HepG2 (cell line): ENCODE measurements at regions not wholly inside any gene's neighbourhood (a gene's known extent, or its start where the extent isn't known, plus 50 kb on each side); places are given as distances from the start of the nearest gene placed in this dataset.

Experiments
- ATAC-seq: fragments of 200-7000 bp; cut with Tn5 transposase; 3 replicates; pipeline ENCODE4 v1.9.1; 2020; ENCODE audit warnings: mild to moderate bottlenecking, moderate library complexity
- BruUV-seq: library from RNA; stranded (reverse); fragments of 400-500 nt; replicated peaks from 2 replicates; lab custom pipeline; 2021; lab: Mats Ljungman, UMichigan
- CTCF ChIA-PET: fragments of 300-600 bp; formaldehyde crosslinking; extraction: SDS; loops from one replicate; lab custom pipeline; 2021; ENCODE audit warnings: low total read pairs, inconsistent platforms, low intra/inter-chr PET ratio; lab: Yijun Ruan, JAX
- POLR2A ChIA-PET: fragments of 350-600 bp; sonication (Branson Sonifier 250); formaldehyde crosslinking; loops from one replicate; lab custom pipeline; 2020; ENCODE audit warnings: antibody characterized with exemption, inconsistent platforms; lab: Yijun Ruan, JAX
- DNase-seq: peaks from one replicate; pipeline ENCODE4 v3.0.0-alpha.2; 2015; ENCODE audit warnings: low spot score
- FAIRE-seq: peaks from 3 replicates; lab custom pipeline; 2011; peaks lifted over from hg19 to GRCh38; lab: Jason Lieb, UNC
- H2AFZ ChIP-seq: one replicate; pipeline ENCODE4 v1.6.1; 2011; ENCODE audit warnings: low read length, inconsistent platforms
- H3K27ac ChIP-seq: fragments of 300-600 bp; 3 replicates; pipeline ENCODE4 v1.8.0; 2011; ENCODE audit warnings: mixed run types, mild to moderate bottlenecking, mixed read lengths, low read length, inconsistent platforms; ENCODE audit not compliant: insufficient read depth; ENCODE audit errors: extremely low read length
- H3K27me3 ChIP-seq, 2 experiments: fragments of 200-600 bp in 1 of 2; 2 replicates in 1 of 2; 3 replicates in 1 of 2; pipeline versions ENCODE4 v1.6.0 to v1.8.0; 2011; ENCODE audit warnings: low read length in 2 of 2, mild to moderate bottlenecking in 2 of 2, moderate library complexity in 2 of 2, inconsistent platforms in 1 of 2; ENCODE audit not compliant: insufficient read depth in 2 of 2, control insufficient read depth in 1 of 2
- H3K36me3 ChIP-seq, 2 experiments: fragments of 200-600 bp in 1 of 2; replicated peaks in 1 of 2; 2 replicates in 1 of 2; 3 replicates in 1 of 2; pipeline versions ENCODE4 v1.5.1 to v1.8.0; 2011; ENCODE audit warnings: low read length in 2 of 2, inconsistent platforms in 1 of 2; ENCODE audit not compliant: insufficient read depth in 2 of 2, control insufficient read depth in 1 of 2
- H3K4me1 ChIP-seq: 2 replicates; pipeline ENCODE4 v1.5.1; 2012; ENCODE audit warnings: low read length, inconsistent platforms; ENCODE audit not compliant: insufficient read depth
- H3K4me2 ChIP-seq: 2 replicates; pipeline ENCODE4 v1.6.0; 2011; ENCODE audit warnings: low read depth, low read length, inconsistent platforms
- H3K4me3 ChIP-seq, 3 experiments: fragments of 200-600 bp in 1 of 3; sonication (generic), shearing (Covaris generic) in 1 of 3; replicated peaks in 1 of 3; 2 replicates each; pipeline ENCODE4 v1.5.1; 2011 to 2016; ENCODE audit warnings: low read length in 3 of 3, inconsistent platforms in 2 of 3, low read depth in 2 of 3, mild to moderate bottlenecking in 2 of 3, control low read depth in 1 of 3, mixed read lengths in 1 of 3; ENCODE audit not compliant: insufficient read depth in 1 of 3
- H3K79me2 ChIP-seq: one replicate; pipeline ENCODE4 v1.6.1; 2011; ENCODE audit warnings: low read length, inconsistent platforms; ENCODE audit not compliant: insufficient read depth
- H3K9ac ChIP-seq: 2 replicates; pipeline ENCODE4 v1.6.0; 2011; ENCODE audit warnings: mild to moderate bottlenecking, low read depth, low read length, inconsistent platforms; ENCODE audit not compliant: insufficient read depth
- H3K9me3 ChIP-seq: 2 replicates; pipeline ENCODE4 v1.5.1; 2012; ENCODE audit warnings: mild to moderate bottlenecking, low read length
- H4K20me1 ChIP-seq: 2 replicates; pipeline ENCODE4 v1.6.0; 2011; ENCODE audit warnings: inconsistent platforms, mild to moderate bottlenecking, low read length, moderate library complexity; ENCODE audit not compliant: insufficient read depth
- ATF7 ChIP-seq, 2 experiments: fragments of 450-650 bp in 1 of 2; sonication (generic) in 1 of 2; formaldehyde crosslinking in 1 of 2; IDR thresholded peaks; 2 replicates each; pipeline versions ENCODE4 v1.4.0 to v1.6.1; 2016 to 2020; ENCODE audit warnings: antibody characterized with exemption in 1 of 2, mild to moderate bottlenecking in 1 of 2, missing genetic modification reagents in 1 of 2
- HOXA3 ChIP-seq: sonication (generic); formaldehyde crosslinking; IDR thresholded peaks from 2 replicates; pipeline ENCODE4 v1.5.0; 2020; ENCODE audit warnings: missing genetic modification reagents
- TP53 ChIP-seq: sonication (generic); formaldehyde crosslinking; conservative IDR thresholded peaks from 2 replicates; pipeline ENCODE4 v1.4.0; 2020; ENCODE audit warnings: missing genetic modification reagents
- ZBTB1 ChIP-seq: sonication (generic); formaldehyde crosslinking; IDR thresholded peaks from 2 replicates; pipeline ENCODE4 v1.4.0; 2020; ENCODE audit warnings: missing genetic modification reagents, borderline replicate concordance
- ZFY ChIP-seq: sonication (generic); formaldehyde crosslinking; IDR thresholded peaks from 2 replicates; pipeline ENCODE4 v1.4.0; 2020; ENCODE audit warnings: missing genetic modification reagents
- ZMAT5 ChIP-seq: sonication (generic); formaldehyde crosslinking; IDR thresholded peaks from 2 replicates; pipeline ENCODE4 v1.5.0; 2020; ENCODE audit warnings: mild to moderate bottlenecking, low read depth, missing genetic modification reagents, borderline replicate concordance
- ZNF614 ChIP-seq: IDR thresholded peaks from 2 replicates; pipeline ENCODE4 v1.6.1; 2018; ENCODE audit warnings: missing biosample characterization, missing genetic modification reagents, inconsistent platforms, borderline replicate concordance
- WGBS: methylation state at CpG from one replicate; pipeline ENCODE4 v1.1.6; 2017; ENCODE audit warnings: low lambda C conversion rate; 5-methylcytosine and 5-hydroxymethylcytosine counted together
- in situ Hi-C: cut with HindIII; loops from 2 replicates; pipeline ENCODE4 v1.10.0; 2017; ENCODE audit warnings: low pct_unique_long_range_greater_than_20kb; ENCODE audit not compliant: extremely low pct_ligation_motif_present
- intact Hi-C: fragments of 100-400 bp; cut with micrococcal nuclease; formaldehyde crosslinking; loops from one replicate; pipeline ENCODE4 v1.10.0; 2022; ENCODE audit not compliant: unreplicated experiment
- TF ChIP-seq, protein P1 (sequence below): sonication (generic); formaldehyde crosslinking; IDR thresholded peaks from 2 replicates; pipeline ENCODE4 v1.8.1; 2022; ENCODE audit warnings: mild to moderate bottlenecking, missing genetic modification reagents

GRCh38 chr2:150378686-150379085, 108.8 kb downstream of the RND3 start:
- H4K20me1 ChIP-seq = no peaks in the 10 kb centered on the region
- DNase-seq (no peak), ATAC-seq (no peak), FAIRE-seq (no peak)
- no TSS peak for BruUV-seq
- no peaks in the 10 kb centered on the region for H3K36me3 ChIP-seq
- TF ChIP-seq ZFY (CRISPR knock-in tag) (no peak), HOXA3 (CRISPR knock-in tag) (no peak), ZBTB1 (CRISPR knock-in tag) (no peak), TP53 (CRISPR knock-in tag) (no peak), ZMAT5 (CRISPR knock-in tag) (no peak), ATF7 (IDR thresholded peaks at IDR 0.05) (no peak), ATF7 (CRISPR knock-in tag; IDR thresholded peaks at IDR 0.05) (no peak), ZNF614 (CRISPR knock-in tag) (no peak)
- TF ChIP-seq, protein P1, sequence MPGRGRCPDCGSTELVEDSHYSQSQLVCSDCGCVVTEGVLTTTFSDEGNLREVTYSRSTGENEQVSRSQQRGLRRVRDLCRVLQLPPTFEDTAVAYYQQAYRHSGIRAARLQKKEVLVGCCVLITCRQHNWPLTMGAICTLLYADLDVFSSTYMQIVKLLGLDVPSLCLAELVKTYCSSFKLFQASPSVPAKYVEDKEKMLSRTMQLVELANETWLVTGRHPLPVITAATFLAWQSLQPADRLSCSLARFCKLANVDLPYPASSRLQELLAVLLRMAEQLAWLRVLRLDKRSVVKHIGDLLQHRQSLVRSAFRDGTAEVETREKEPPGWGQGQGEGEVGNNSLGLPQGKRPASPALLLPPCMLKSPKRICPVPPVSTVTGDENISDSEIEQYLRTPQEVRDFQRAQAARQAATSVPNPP (CRISPR knock-in tag) = no peak
- intact Hi-C loops = no loop called here
- H3K9me3 ChIP-seq = peaks cover 93% of the 10 kb centered on the region
- H3K4me1 ChIP-seq = no peaks in the 10 kb centered on the region
- no peak overlapping the region for H3K9ac ChIP-seq
- no peak overlapping the region for H3K4me3 ChIP-seq
- no peaks in the 10 kb centered on the region for H3K27me3 ChIP-seq
- WGBS = 15% methylated on average over 1 of the region's 1 CpG
- H3K27ac ChIP-seq = no peak overlapping the region
- CTCF ChIA-PET = no interaction called here
- H3K4me2 ChIP-seq = no peak overlapping the region
- H2AFZ ChIP-seq = no peak overlapping the region
- no peaks in the 10 kb centered on the region for H3K79me2 ChIP-seq
- POLR2A ChIA-PET = no interaction called here
- in situ Hi-C loops = no loop called here
